Natural killer cell (primary cell): ENCODE measurements at regions not wholly inside any gene's neighbourhood (a gene's known extent, or its start where the extent isn't known, plus 50 kb on each side); places are given as distances from the start of the nearest gene placed in this dataset.

Experiments
- ATAC-seq, 3 donors: fragments of 150-1000 bp in 2 of 3; fragments of 200-7000 bp in 1 of 3; cut with Tn5 transposase; 1 replicate in 1 of 3; 2 replicates in 2 of 3; pipeline ENCODE4 v1.10.0; 2021; ENCODE audit warnings: mild to moderate bottlenecking in 2 of 3, moderate library complexity in 2 of 3
- DNase-seq, 2 donors: peaks; one replicate each; pipeline versions ENCODE4 v3.0.0 to v3.0.0-alpha.2; 2013 to 2021; ENCODE audit warnings: mixed read lengths in 1 of 2
- H3K27ac ChIP-seq: one replicate; pipeline ENCODE4 v1.5.1; 2013; ENCODE audit warnings: mild to moderate bottlenecking, low read length
- H3K27me3 ChIP-seq: one replicate; pipeline ENCODE4 v1.6.1; 2013; ENCODE audit warnings: low read length; ENCODE audit not compliant: control insufficient read depth, insufficient read depth
- H3K36me3 ChIP-seq: one replicate; pipeline ENCODE4 v1.6.1; 2013; ENCODE audit warnings: low read length; ENCODE audit not compliant: control insufficient read depth, insufficient read depth
- H3K4me1 ChIP-seq: one replicate; pipeline ENCODE4 v1.6.1; 2013; ENCODE audit warnings: low read length; ENCODE audit not compliant: control insufficient read depth, insufficient read depth
- H3K4me3 ChIP-seq: one replicate; pipeline ENCODE4 v1.5.1; 2013; ENCODE audit warnings: low read length
- H3K9me3 ChIP-seq: one replicate; pipeline ENCODE4 v1.6.1; 2013; ENCODE audit warnings: low read length; ENCODE audit not compliant: control insufficient read depth, insufficient read depth
- H3K27ac Mint-ChIP-seq, 2 donors: one replicate each; pipeline ENCODE4 v1.8.0; 2022; ENCODE audit warnings: mild to moderate bottlenecking in 2 of 2, mixed read lengths in 2 of 2, moderate library complexity in 1 of 2
- H3K27me3 Mint-ChIP-seq, 2 donors: one replicate each; pipeline ENCODE4 v1.8.0; 2022; ENCODE audit warnings: low read depth in 2 of 2, mixed read lengths in 2 of 2
- H3K36me3 Mint-ChIP-seq: one replicate; pipeline ENCODE4 v1.8.0; 2022; ENCODE audit warnings: mixed read lengths
- H3K4me1 Mint-ChIP-seq, 2 donors: one replicate each; pipeline ENCODE4 v1.8.0; 2022; ENCODE audit warnings: mixed read lengths in 2 of 2
- H3K4me3 Mint-ChIP-seq: one replicate; pipeline ENCODE4 v1.8.0; 2022; ENCODE audit warnings: mild to moderate bottlenecking, moderate library complexity, mixed read lengths
- H3K9me3 Mint-ChIP-seq, 2 donors: one replicate each; pipeline ENCODE4 v1.8.0; 2022; ENCODE audit warnings: mixed read lengths in 2 of 2
- WGBS: methylation state at CpG from one replicate; pipeline ENCODE4 v1.1.7; 2013; ENCODE audit warnings: missing lambda C conversion rate; ENCODE audit not compliant: insufficient coverage; 5-methylcytosine and 5-hydroxymethylcytosine counted together
- intact Hi-C: fragments of 100-400 bp; cut with micrococcal nuclease; formaldehyde crosslinking; loops from one replicate; pipeline ENCODE4 v1.14.2; 2022
- TF ChIP-seq, protein P1 (sequence below): fragments of 200-600 bp; IDR thresholded peaks from one replicate; pipeline ENCODE4 v1.8.0; 2022; ENCODE audit warnings: antibody characterized with exemption

DNA sequence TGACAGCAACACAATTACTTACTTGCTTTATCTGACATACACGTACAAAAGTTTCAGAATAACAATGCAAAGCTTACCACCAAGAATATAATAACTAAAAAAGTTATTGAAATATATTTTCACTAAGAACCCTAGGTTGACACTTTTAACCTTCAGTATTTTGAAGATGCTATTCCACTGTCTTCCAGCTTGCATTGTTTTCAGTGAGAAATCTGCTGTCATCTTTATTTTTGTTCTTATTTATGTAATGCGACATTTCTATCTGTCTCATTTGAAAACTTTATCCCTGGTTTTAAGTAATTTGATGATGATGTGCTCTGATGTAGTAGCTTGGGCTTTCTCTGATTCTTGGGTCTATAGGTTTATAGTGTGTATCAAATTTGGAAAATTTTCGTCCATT, 165.0 kb upstream of the SMIM21 start:
- intact Hi-C loops: no loop called here
- 100% methylated on average over 2 of the region's 3 CpGs for WGBS
- TF ChIP-seq, protein P1, sequence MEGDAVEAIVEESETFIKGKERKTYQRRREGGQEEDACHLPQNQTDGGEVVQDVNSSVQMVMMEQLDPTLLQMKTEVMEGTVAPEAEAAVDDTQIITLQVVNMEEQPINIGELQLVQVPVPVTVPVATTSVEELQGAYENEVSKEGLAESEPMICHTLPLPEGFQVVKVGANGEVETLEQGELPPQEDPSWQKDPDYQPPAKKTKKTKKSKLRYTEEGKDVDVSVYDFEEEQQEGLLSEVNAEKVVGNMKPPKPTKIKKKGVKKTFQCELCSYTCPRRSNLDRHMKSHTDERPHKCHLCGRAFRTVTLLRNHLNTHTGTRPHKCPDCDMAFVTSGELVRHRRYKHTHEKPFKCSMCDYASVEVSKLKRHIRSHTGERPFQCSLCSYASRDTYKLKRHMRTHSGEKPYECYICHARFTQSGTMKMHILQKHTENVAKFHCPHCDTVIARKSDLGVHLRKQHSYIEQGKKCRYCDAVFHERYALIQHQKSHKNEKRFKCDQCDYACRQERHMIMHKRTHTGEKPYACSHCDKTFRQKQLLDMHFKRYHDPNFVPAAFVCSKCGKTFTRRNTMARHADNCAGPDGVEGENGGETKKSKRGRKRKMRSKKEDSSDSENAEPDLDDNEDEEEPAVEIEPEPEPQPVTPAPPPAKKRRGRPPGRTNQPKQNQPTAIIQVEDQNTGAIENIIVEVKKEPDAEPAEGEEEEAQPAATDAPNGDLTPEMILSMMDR: no peak

DNA sequence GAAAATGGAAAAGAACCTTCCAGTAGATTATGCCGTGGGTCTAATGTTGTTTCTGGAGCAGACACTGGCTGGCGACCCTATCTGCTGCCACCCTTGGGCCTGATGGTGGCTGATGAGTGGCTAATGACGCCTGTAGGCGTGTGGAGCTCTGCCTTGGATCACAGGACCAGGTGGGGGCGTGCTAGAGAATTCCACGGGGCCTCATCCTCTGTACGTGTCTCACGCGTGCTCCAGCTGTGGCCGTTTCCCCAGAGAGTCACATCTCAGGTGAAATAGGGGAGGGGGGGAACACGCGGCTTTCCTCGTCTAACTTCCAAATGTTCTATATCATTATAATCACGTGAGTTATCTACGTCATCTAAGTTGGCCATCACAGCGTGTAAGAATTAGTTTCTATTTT, 160.9 kb upstream of the SMIM21 start:
- Mint-ChIP-seq H3K27ac (no peak overlapping the region), H3K9me3 (peaks cover 2 to 12% of the 10 kb centered on the region in 2 donors), H3K4me1 (no peaks in the 10 kb centered on the region), H3K4me3 (no peak overlapping the region), H3K36me3 (peaks cover 9% of the 10 kb centered on the region), H3K27me3 (peaks cover 0 to 3% of the 10 kb centered on the region in 2 donors)
- Histone ChIP-seq H3K4me3 (no peak overlapping the region), H3K27ac (no peak overlapping the region), H3K27me3 (no peaks in the 10 kb centered on the region), H3K9me3 (peaks cover under 1% of the 10 kb centered on the region), H3K36me3 (no peaks in the 10 kb centered on the region), H3K4me1 (no peaks in the 10 kb centered on the region)
- intact Hi-C loops: no loop called here
- 90% methylated on average over 12 of the region's 16 CpGs for WGBS
- DNase-seq (no peak), ATAC-seq (no peak)
- TF ChIP-seq, protein P1: no peak

More for the DNA sequence above, 165.0 kb upstream of the SMIM21 start:
- H3K9me3 Mint-ChIP-seq: peaks cover 7 to 17% of the 10 kb centered on the region in 2 donors
- H3K4me3 Mint-ChIP-seq: no peak overlapping the region
- peaks cover 11% of the 10 kb centered on the region for H3K36me3 Mint-ChIP-seq
- ATAC-seq (no peak), DNase-seq (no peak)
- Histone ChIP-seq H3K4me3 (no peak overlapping the region), H3K27me3 (no peaks in the 10 kb centered on the region), H3K9me3 (peaks cover 10% of the 10 kb centered on the region), H3K36me3 (no peaks in the 10 kb centered on the region), H3K27ac (no peak overlapping the region), H3K4me1 (no peaks in the 10 kb centered on the region)
- no peaks in the 10 kb centered on the region for H3K4me1 Mint-ChIP-seq
- no peak overlapping the region for H3K27ac Mint-ChIP-seq
- H3K27me3 Mint-ChIP-seq: no peaks in the 10 kb centered on the region

DNA sequence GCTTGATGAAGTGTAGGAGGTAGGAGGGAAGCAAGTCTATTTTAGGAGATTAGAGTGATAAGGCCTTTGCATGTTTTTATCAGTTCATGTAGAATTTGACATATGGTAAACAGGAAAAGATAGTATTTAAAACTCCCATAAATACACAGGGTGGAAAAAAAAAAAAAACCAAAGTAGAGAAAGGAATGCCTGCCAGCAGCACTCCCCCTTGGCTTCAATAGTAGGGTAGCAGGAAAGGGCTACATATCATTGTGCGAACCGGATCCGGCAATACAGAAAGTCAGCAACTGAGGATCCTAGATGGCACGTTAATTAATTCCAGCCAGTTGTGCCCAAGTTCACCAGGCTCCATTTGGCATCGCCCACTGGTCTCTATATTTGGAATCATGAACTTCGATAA, 159.6 kb upstream of the SMIM21 start:
- ATAC-seq (no peak), DNase-seq (no peak)
- Histone ChIP-seq H3K4me1 (no peaks in the 10 kb centered on the region), H3K4me3 (no peak overlapping the region), H3K9me3 (no peaks in the 10 kb centered on the region), H3K27ac (no peak overlapping the region), H3K27me3 (no peaks in the 10 kb centered on the region), H3K36me3 (no peaks in the 10 kb centered on the region)
- Mint-ChIP-seq H3K9me3 (peaks cover 0 to 4% of the 10 kb centered on the region in 2 donors), H3K27ac (no peak overlapping the region), H3K4me3 (no peak overlapping the region), H3K36me3 (no peaks in the 10 kb centered on the region), H3K27me3 (peaks cover 0 to 3% of the 10 kb centered on the region in 2 donors), H3K4me1 (no peaks in the 10 kb centered on the region)
- intact Hi-C loops: no loop called here
- WGBS: 93% methylated on average over 6 of the region's 6 CpGs
- TF ChIP-seq, protein P1: no peak

DNA sequence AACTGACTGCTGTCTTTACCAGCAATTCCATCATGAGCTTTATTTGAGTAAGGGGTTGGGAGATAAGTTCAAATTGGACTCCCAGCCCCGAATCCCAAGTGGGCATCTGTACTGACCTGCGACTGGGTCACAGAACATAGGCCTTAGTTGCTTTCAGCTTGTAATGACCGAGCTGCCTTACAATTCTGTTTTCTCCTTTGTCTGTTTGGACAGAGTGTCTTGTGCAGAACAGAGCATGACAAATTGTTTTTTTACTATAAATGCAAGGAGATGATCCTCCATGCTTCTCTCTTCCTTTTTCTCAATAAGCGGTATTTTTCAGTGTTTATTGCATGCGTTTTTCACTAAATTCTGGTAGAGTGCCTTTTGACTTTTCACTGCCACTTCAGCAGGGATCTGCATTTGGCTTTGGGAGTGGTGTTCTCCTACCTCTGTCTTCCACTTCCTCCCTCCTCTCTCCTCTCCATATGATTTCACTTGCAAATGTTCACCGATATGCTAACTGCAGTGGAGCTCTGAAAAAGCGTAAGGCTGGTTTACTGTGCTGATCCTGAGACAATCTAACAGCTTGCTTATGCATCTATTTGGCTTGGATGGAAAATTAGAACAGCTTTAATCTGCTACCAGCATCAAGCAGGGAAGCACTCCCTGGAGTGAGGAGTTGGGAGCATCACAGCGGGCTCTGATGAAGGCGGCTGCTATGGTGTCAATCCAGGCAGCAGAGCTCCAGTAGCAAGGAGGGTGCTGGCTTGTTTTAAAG, 158.8 kb upstream of the SMIM21 start:
- Histone ChIP-seq H3K4me1 (no peaks in the 10 kb centered on the region), H3K9me3 (no peaks in the 10 kb centered on the region), H3K4me3 (no peak overlapping the region), H3K27me3 (no peaks in the 10 kb centered on the region), H3K36me3 (no peaks in the 10 kb centered on the region), H3K27ac (no peak overlapping the region)
- no peaks in the 10 kb centered on the region for H3K4me1 Mint-ChIP-seq
- WGBS: 80% methylated on average over 9 of the region's 9 CpGs
- H3K36me3 Mint-ChIP-seq: no peaks in the 10 kb centered on the region
- no peak overlapping the region for H3K4me3 Mint-ChIP-seq
- peaks cover 0 to 3% of the 10 kb centered on the region in 2 donors for H3K9me3 Mint-ChIP-seq
- DNase-seq (no peak), ATAC-seq (no peak)
- intact Hi-C loops: no loop called here
- no peak overlapping the region for H3K27ac Mint-ChIP-seq
- TF ChIP-seq, protein P1: no peak
- peaks cover 0 to 3% of the 10 kb centered on the region in 2 donors for H3K27me3 Mint-ChIP-seq
